ENCODE measurements at regions not wholly inside any gene's neighbourhood (a gene's known extent, or its start where the extent isn't known, plus 50 kb on each side); places are given as distances from the start of the nearest gene placed in this dataset.

DNA sequence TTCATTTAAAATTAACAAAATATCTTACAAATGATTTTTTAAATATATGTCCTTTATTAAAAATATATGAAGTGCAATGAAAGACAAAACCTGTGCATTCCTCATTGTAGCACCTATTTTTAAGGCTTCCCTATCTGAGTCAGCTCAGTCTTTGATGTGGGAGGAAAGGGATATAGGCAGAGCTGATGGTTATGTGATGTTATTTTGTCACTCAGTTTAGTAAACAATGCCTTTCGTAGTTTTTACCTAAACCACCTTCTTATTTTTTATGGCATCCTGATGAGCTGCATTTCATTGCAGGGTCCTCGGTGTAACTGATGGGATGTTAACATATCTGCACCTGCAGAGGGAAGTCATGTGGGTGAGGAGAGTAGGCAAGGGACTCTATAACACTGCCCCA lies 58.9 kb upstream of the FRMD6 start:
- H3K9ac ChIP-seq (ENCODE audit: low read length): no peak overlapping the region
- no peak overlapping the region for H2AFZ ChIP-seq (ENCODE audit: low read depth, low read length, poor library complexity, severe bottlenecking)
- ChIA-PET RAD21 (ENCODE audit: low non-redundant PET in 1 of 2, low total read pairs in 2 of 2, uncharacterized antibody in 2 of 2, unreplicated experiment in 2 of 2) (no interaction called here), CTCF (interaction anchor here (0.8 kb wide), 1 partner anchor 10 kb away, joined by 3 read pairs; no protein-coding TSS in a partner anchor), POLR2A (no interaction called here)
- TF ChIP-seq CEBPB (IDR thresholded peaks at IDR 0.05; ENCODE audit: low read depth) (no peak), EGR1 (IDR thresholded peaks at IDR 0.05; ENCODE audit: low read depth) (no peak), SP1 (IDR thresholded peaks at IDR 0.05; ENCODE audit: low read depth) (no peak), SRF (IDR thresholded peaks at IDR 0.05; ENCODE audit: low read depth) (no peak), YY1 (IDR thresholded peaks at IDR 0.05; ENCODE audit: extremely low read depth, insufficient replicate concordance, low read depth, low read length) (no peak), TCF7L2 (IDR thresholded peaks at IDR 0.05; ENCODE audit: borderline replicate concordance, extremely low read depth, insufficient read depth, insufficient read length) (no peak), SIN3A (IDR thresholded peaks at IDR 0.05; ENCODE audit: low read depth) (no peak), POLR2A (IDR thresholded peaks at IDR 0.05; ENCODE audit: borderline replicate concordance, extremely low read depth, insufficient read depth, insufficient read length) (no peak), ELF1 (IDR thresholded peaks at IDR 0.05; ENCODE audit: borderline replicate concordance, low read depth) (no peak), RAD21 (IDR thresholded peaks at IDR 0.05; ENCODE audit: low read depth) (no peak), ZFX (IDR thresholded peaks at IDR 0.05) (no peak)
- TF ChIP-seq, protein P1, sequence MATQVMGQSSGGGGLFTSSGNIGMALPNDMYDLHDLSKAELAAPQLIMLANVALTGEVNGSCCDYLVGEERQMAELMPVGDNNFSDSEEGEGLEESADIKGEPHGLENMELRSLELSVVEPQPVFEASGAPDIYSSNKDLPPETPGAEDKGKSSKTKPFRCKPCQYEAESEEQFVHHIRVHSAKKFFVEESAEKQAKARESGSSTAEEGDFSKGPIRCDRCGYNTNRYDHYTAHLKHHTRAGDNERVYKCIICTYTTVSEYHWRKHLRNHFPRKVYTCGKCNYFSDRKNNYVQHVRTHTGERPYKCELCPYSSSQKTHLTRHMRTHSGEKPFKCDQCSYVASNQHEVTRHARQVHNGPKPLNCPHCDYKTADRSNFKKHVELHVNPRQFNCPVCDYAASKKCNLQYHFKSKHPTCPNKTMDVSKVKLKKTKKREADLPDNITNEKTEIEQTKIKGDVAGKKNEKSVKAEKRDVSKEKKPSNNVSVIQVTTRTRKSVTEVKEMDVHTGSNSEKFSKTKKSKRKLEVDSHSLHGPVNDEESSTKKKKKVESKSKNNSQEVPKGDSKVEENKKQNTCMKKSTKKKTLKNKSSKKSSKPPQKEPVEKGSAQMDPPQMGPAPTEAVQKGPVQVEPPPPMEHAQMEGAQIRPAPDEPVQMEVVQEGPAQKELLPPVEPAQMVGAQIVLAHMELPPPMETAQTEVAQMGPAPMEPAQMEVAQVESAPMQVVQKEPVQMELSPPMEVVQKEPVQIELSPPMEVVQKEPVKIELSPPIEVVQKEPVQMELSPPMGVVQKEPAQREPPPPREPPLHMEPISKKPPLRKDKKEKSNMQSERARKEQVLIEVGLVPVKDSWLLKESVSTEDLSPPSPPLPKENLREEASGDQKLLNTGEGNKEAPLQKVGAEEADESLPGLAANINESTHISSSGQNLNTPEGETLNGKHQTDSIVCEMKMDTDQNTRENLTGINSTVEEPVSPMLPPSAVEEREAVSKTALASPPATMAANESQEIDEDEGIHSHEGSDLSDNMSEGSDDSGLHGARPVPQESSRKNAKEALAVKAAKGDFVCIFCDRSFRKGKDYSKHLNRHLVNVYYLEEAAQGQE (IDR thresholded peaks at IDR 0.05; ENCODE audit: low read depth): no peak
- TF ChIP-seq, protein P2, sequence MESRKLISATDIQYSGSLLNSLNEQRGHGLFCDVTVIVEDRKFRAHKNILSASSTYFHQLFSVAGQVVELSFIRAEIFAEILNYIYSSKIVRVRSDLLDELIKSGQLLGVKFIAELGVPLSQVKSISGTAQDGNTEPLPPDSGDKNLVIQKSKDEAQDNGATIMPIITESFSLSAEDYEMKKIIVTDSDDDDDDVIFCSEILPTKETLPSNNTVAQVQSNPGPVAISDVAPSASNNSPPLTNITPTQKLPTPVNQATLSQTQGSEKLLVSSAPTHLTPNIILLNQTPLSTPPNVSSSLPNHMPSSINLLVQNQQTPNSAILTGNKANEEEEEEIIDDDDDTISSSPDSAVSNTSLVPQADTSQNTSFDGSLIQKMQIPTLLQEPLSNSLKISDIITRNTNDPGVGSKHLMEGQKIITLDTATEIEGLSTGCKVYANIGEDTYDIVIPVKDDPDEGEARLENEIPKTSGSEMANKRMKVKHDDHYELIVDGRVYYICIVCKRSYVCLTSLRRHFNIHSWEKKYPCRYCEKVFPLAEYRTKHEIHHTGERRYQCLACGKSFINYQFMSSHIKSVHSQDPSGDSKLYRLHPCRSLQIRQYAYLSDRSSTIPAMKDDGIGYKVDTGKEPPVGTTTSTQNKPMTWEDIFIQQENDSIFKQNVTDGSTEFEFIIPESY (IDR thresholded peaks at IDR 0.05; ENCODE audit: extremely low read depth, insufficient replicate concordance, low read length): no peak
- H3K4me3 ChIP-seq (replicated peaks in 1 of 2; ENCODE audit: low read depth in 1 of 2, low read length in 2 of 2): no peak overlapping the region
- no peak for ATAC-seq
- no peaks in the 10 kb centered on the region for H3K9me3 ChIP-seq (ENCODE audit: control insufficient read depth in 1 of 2, insufficient read depth in 1 of 2, low read depth in 1 of 2, low read length in 2 of 2)
- BruUV-seq (replicated peaks): no TSS peak
- no peaks in the 10 kb centered on the region for H3K9me2 ChIP-seq (ENCODE audit: insufficient read depth)
- H3K36me3 ChIP-seq (ENCODE audit: control insufficient read depth in 1 of 2, insufficient read depth in 2 of 2, low read length in 2 of 2): no peaks in the 10 kb centered on the region
- H3K4me1 ChIP-seq (ENCODE audit: control insufficient read depth in 1 of 2, insufficient read depth in 2 of 2, low read length in 2 of 2): no peaks in the 10 kb centered on the region
- DNase-seq (ENCODE audit: low read depth, low spot score): no peak
- no peaks in the 10 kb centered on the region for H3K27me3 ChIP-seq (ENCODE audit: insufficient read depth, low read length)
- no peak overlapping the region for H3K4me2 ChIP-seq (ENCODE audit: low read length)
- intact Hi-C loops (cut with micrococcal nuclease): no loop called here
- H3K79me2 ChIP-seq (ENCODE audit: insufficient read depth, low read length): no peaks in the 10 kb centered on the region
- H3K27ac ChIP-seq (ENCODE audit: low read depth, low read length): no peak overlapping the region
- no peaks in the 10 kb centered on the region for H4K20me1 ChIP-seq (ENCODE audit: insufficient read depth)
